LNCAP (cell line): ENCODE measurements at regions not wholly inside any gene's neighbourhood (a gene's known extent, or its start where the extent isn't known, plus 50 kb on each side); places are given as distances from the start of the nearest gene placed in this dataset.

ENCODE experiments used
- CTCF ChIP-seq: fragments of 450-650 bp; IDR thresholded peaks from 2 replicates; pipeline ENCODE4 v1.5.1; 2017; ENCODE audit warnings: mild to moderate bottlenecking

- TF ChIP-seq CTCF, result no peak
Measured at GRCh38 chr14:71348394-71348793, 441.1 kb downstream of the PCNX1 start.

- no peak for TF ChIP-seq CTCF
Measured at GRCh38 chr14:71348817-71349216, 441.6 kb downstream of the PCNX1 start.

- no peak for TF ChIP-seq CTCF
Measured at GRCh38 chr14:71354142-71354541, 446.9 kb downstream of the PCNX1 start.

GRCh38 chr14:71354801-71355200 is 447.5 kb downstream of the PCNX1 start:
- TF ChIP-seq CTCF, result no peak

- no peak for TF ChIP-seq CTCF
Measured at GRCh38 chr14:71355324-71356201, 448.3 kb downstream of the PCNX1 start.

GRCh38 chr14:71358209-71358931 is 451.1 kb downstream of the PCNX1 start:
- no peak for TF ChIP-seq CTCF

GRCh38 chr14:71359823-71360222 is 452.6 kb downstream of the PCNX1 start:
- TF ChIP-seq CTCF, result no peak
